ENCODE measurements at regions not wholly inside any gene's neighbourhood (a gene's known extent, or its start where the extent isn't known, plus 50 kb on each side); places are given as distances from the start of the nearest gene placed in this dataset.
A peak's percentile ranks its signal among the peaks of the same experiment; 100 is the strongest.

GRCh38 chr2:48852938-48853337 is 97.4 kb upstream of the LHCGR start:
- H2AFZ ChIP-seq (ENCODE audit: low read length) = no peak overlapping the region
- no peak for TF ChIP-seq CTCF (IDR thresholded peaks at IDR 0.05; ENCODE audit: extremely low read depth, low read depth, low read length)
- H3K4me1 ChIP-seq (ENCODE audit: insufficient read depth, low read length) = peaks cover 27% of the 10 kb centered on the region
- peak overlapping the region; percentile 62 for H3K27ac ChIP-seq (ENCODE audit: low read depth, low read length)
- H3K9me3 ChIP-seq (ENCODE audit: low read depth, low read length) = no peaks in the 10 kb centered on the region
- no peaks in the 10 kb centered on the region for H4K20me1 ChIP-seq (ENCODE audit: insufficient read depth, low read length)
- H3K79me2 ChIP-seq (ENCODE audit: insufficient read depth, low read length) = no peaks in the 10 kb centered on the region
- no peaks in the 10 kb centered on the region for H3K27me3 ChIP-seq (ENCODE audit: insufficient read depth, low read length)
- H3K4me3 ChIP-seq (ENCODE audit: insufficient read depth, low read length) = no peak overlapping the region
- no peaks in the 10 kb centered on the region for H3K36me3 ChIP-seq (ENCODE audit: insufficient read depth, low read length)
- peak; percentile 19 for DNase-seq (ENCODE audit: insufficient read length, low spot score, missing footprints)
- peak overlapping the region; percentile 10 for H3K4me2 ChIP-seq (ENCODE audit: insufficient read depth, low read length)

- Histone ChIP-seq H3K79me2 (ENCODE audit: insufficient read depth, low read length) (no peaks in the 10 kb centered on the region), H3K4me2 (ENCODE audit: insufficient read depth, low read length) (no peak overlapping the region), H3K27me3 (ENCODE audit: insufficient read depth, low read length) (no peaks in the 10 kb centered on the region), H2AFZ (ENCODE audit: low read length) (no peak overlapping the region), H3K4me1 (ENCODE audit: insufficient read depth, low read length) (peaks cover 27% of the 10 kb centered on the region), H3K36me3 (ENCODE audit: insufficient read depth, low read length) (no peaks in the 10 kb centered on the region), H3K27ac (ENCODE audit: low read depth, low read length) (no peak overlapping the region), H3K9me3 (ENCODE audit: low read depth, low read length) (no peaks in the 10 kb centered on the region), H4K20me1 (ENCODE audit: insufficient read depth, low read length) (no peaks in the 10 kb centered on the region), H3K4me3 (ENCODE audit: insufficient read depth, low read length) (no peak overlapping the region)
- DNase-seq (ENCODE audit: insufficient read length, low spot score, missing footprints) = no peak
- no peak for TF ChIP-seq CTCF (IDR thresholded peaks at IDR 0.05; ENCODE audit: extremely low read depth, low read depth, low read length)
Observed at GRCh38 chr2:48851161-48851560, 95.6 kb upstream of the LHCGR start.

GRCh38 chr2:48849770-48850169 is 94.2 kb upstream of the LHCGR start:
- Histone ChIP-seq H3K27me3 (ENCODE audit: insufficient read depth, low read length) (no peaks in the 10 kb centered on the region), H4K20me1 (ENCODE audit: insufficient read depth, low read length) (no peaks in the 10 kb centered on the region), H2AFZ (ENCODE audit: low read length) (no peak overlapping the region), H3K4me3 (ENCODE audit: insufficient read depth, low read length) (no peak overlapping the region), H3K4me2 (ENCODE audit: insufficient read depth, low read length) (no peak overlapping the region), H3K4me1 (ENCODE audit: insufficient read depth, low read length) (peaks cover 36% of the 10 kb centered on the region), H3K79me2 (ENCODE audit: insufficient read depth, low read length) (no peaks in the 10 kb centered on the region), H3K9me3 (ENCODE audit: low read depth, low read length) (no peaks in the 10 kb centered on the region), H3K36me3 (ENCODE audit: insufficient read depth, low read length) (no peaks in the 10 kb centered on the region), H3K27ac (ENCODE audit: low read depth, low read length) (peak overlapping the region; percentile 21)
- no peak for TF ChIP-seq CTCF (IDR thresholded peaks at IDR 0.05; ENCODE audit: extremely low read depth, low read depth, low read length)
- peak; percentile 48 for DNase-seq (ENCODE audit: insufficient read length, low spot score, missing footprints)

- H3K36me3 ChIP-seq (ENCODE audit: insufficient read depth, low read length) = no peaks in the 10 kb centered on the region
- H3K4me2 ChIP-seq (ENCODE audit: insufficient read depth, low read length) = no peak overlapping the region
- no peak overlapping the region for H2AFZ ChIP-seq (ENCODE audit: low read length)
- H3K27ac ChIP-seq (ENCODE audit: low read depth, low read length) = no peak overlapping the region
- no peaks in the 10 kb centered on the region for H4K20me1 ChIP-seq (ENCODE audit: insufficient read depth, low read length)
- no peak for TF ChIP-seq CTCF (IDR thresholded peaks at IDR 0.05; ENCODE audit: extremely low read depth, low read depth, low read length)
- H3K4me3 ChIP-seq (ENCODE audit: insufficient read depth, low read length) = no peak overlapping the region
- H3K4me1 ChIP-seq (ENCODE audit: insufficient read depth, low read length) = peaks cover 14% of the 10 kb centered on the region
- no peak for DNase-seq (ENCODE audit: insufficient read length, low spot score, missing footprints)
- H3K27me3 ChIP-seq (ENCODE audit: insufficient read depth, low read length) = no peaks in the 10 kb centered on the region
- no peaks in the 10 kb centered on the region for H3K79me2 ChIP-seq (ENCODE audit: insufficient read depth, low read length)
- H3K9me3 ChIP-seq (ENCODE audit: low read depth, low read length) = no peaks in the 10 kb centered on the region
Observed at GRCh38 chr2:48845684-48846083, 90.2 kb upstream of the LHCGR start.

Data from osteoblast (primary cell).